ENCODE measurements at regions not wholly inside any gene's neighbourhood (a gene's known extent, or its start where the extent isn't known, plus 50 kb on each side); places are given as distances from the start of the nearest gene placed in this dataset.

DNA sequence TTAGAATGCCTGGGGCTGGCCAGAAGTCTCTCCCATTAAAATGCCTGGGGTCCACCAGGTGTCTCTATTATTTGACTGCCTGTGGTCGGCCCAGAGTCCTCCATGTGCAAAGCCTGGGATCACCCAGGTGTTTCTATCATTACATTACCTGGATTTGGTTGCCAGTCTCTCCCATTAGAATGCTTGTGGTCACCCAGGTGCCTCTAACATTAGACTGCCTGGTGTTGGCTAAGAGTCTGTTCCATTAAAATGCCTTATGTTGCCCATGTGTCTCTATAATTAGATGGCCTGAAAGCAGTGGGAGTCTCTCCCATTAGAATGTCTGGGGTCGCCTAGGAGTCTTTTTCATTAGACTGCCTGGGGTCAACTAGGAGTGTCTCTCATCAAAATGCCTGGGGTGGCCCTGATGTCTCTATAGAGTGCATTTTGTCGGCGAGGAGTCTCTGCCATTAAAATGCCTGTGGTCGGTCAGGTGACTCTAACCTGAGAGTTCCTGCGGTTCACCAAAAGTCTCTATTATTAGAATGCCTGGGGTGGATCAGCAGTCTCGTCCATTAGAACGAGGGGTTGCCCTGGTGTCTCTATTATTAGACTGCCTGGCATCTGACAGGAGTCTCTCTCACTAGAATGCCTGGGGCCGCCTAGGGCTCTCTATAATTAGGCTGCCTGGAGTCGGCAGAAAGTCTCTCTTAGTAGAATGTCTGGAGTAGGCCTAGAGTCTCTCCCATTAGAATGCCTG lies 1540.5 kb downstream of the UQCRFS1 start:
- no peak overlapping the region for H3K27ac ChIP-seq
- ATAC-seq (replicated peaks in 6 of 8): no peak
- no peak overlapping the region for H3K4me3 ChIP-seq
- no peaks in the 10 kb centered on the region for H3K4me1 ChIP-seq (replicated peaks in 1 of 2)
- WGBS, 10 experiments: 0 to 100% (median 61%) methylated on average over 1 to 9 of the region's 10 CpGs; no CpG with 5 or more reads in 4 of the 10 experiments
- in situ Hi-C loops (cut with MboI; ENCODE audit: low pct_unique_long_range_greater_than_20kb in 2 of 9, low sequenced_read_pairs in 9 of 9, unreplicated experiment in 9 of 9): no loop called here

DNA sequence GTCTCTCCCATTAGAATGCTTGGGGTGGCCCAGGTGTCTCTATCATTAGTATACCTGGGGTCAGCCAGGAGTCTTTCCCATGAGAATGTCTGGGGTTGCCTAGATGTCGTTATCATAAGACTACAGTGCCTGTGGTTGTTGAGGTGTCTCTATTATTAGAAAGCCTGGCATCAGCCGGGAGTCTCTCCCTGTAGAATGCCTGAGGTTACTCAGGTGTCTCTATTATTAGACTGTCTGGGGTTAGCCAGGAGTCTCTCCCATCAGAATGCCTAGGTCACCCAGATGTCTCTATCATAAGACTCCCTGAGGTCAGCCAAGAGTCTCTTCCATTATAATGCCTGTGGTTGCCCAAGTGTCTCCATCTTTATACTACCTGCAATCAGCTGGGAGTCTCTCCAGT lies 1541.1 kb downstream of the UQCRFS1 start:
- Histone ChIP-seq H3K27ac (no peak overlapping the region), H3K4me3 (no peak overlapping the region), H3K4me1 (replicated peaks in 1 of 2) (no peaks in the 10 kb centered on the region)
- 0 to 40% (median 19%) methylated on average over 1 to 2 of the region's 2 CpGs; no CpG with 5 or more reads in 6 of the 10 experiments for WGBS, 10 experiments
- ATAC-seq (replicated peaks in 6 of 8): no peak
- in situ Hi-C loops (cut with MboI; ENCODE audit: low pct_unique_long_range_greater_than_20kb in 2 of 9, low sequenced_read_pairs in 9 of 9, unreplicated experiment in 9 of 9): no loop called here

DNA sequence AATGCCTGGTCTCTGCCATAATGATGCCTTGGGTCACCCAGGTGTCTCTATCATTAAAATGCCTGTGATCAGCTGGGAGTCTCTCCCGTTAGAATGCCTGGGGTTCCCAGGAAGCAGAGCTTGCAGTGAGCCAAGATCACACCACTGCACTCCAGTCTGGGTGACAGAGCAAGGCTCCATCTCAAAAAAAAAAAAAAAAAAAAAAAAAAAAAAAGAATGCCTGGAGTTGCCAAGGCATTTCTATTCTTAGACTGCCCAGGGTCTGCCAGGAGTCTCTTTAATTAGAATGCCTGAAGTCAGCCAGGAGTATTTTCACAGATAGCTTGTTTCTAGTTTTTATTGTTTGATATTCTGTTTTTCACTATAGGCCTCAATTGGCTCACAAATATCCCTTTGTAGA lies 1552.5 kb downstream of the UQCRFS1 start:
- WGBS, 10 experiments: 0% methylated on average over 1 of the region's 1 CpG; no CpG with 5 or more reads in 9 of the 10 experiments
- no peak for ATAC-seq (replicated peaks in 6 of 8)
- Histone ChIP-seq H3K27ac (no peak overlapping the region), H3K4me1 (replicated peaks in 1 of 2) (no peaks in the 10 kb centered on the region), H3K4me3 (no peak overlapping the region)
- in situ Hi-C loops (cut with MboI; ENCODE audit: low pct_unique_long_range_greater_than_20kb in 2 of 9, low sequenced_read_pairs in 9 of 9, unreplicated experiment in 9 of 9): no loop called here

DNA sequence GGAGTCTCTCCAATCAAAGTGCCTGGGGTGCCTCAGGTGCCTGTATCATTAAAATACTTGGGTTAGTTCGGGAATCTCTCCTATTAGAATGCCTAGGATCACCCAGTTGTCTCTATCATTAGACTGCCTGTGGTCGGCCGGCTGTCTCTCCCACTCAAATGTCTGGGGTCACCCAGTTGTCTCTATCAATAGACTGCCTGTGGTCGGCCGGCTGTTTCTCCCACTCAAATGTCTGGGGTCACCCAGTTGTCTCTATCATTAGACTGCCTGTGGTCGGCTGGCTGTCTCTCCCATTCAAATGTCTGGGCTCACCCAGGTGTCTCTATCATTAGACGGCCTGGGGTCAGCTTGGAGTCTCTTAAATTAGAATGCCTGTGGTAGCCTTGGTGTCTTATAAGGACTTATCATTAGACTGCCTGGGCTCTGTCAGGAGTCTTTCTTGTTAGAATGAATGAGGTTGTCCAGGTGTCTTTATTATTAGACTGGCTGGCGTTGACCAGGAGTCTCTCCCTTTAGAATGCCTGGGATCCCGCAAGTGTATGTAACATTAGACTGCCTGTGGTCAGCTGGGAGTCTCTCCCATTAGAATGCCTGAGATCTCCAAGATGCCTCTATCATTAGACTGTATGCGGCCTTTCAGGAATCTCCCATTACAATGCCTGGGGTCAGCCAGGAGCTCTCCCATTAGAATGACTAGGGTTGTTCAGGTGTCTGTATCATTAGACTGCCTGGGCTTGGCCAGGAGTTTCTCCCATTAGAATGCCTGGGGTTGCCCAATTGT lies 1555.5 kb downstream of the UQCRFS1 start:
- H3K4me1 ChIP-seq (replicated peaks in 1 of 2): no peaks in the 10 kb centered on the region
- in situ Hi-C loops (cut with MboI; ENCODE audit: low pct_unique_long_range_greater_than_20kb in 2 of 9, low sequenced_read_pairs in 9 of 9, unreplicated experiment in 9 of 9): no loop called here
- no peak for ATAC-seq (replicated peaks in 6 of 8)
- H3K4me3 ChIP-seq: no peak overlapping the region
- 62 to 100% (median 80%) methylated on average over 1 to 5 of the region's 10 CpGs; no CpG with 5 or more reads in 2 of the 10 experiments for WGBS, 10 experiments
- no peak overlapping the region for H3K27ac ChIP-seq

DNA sequence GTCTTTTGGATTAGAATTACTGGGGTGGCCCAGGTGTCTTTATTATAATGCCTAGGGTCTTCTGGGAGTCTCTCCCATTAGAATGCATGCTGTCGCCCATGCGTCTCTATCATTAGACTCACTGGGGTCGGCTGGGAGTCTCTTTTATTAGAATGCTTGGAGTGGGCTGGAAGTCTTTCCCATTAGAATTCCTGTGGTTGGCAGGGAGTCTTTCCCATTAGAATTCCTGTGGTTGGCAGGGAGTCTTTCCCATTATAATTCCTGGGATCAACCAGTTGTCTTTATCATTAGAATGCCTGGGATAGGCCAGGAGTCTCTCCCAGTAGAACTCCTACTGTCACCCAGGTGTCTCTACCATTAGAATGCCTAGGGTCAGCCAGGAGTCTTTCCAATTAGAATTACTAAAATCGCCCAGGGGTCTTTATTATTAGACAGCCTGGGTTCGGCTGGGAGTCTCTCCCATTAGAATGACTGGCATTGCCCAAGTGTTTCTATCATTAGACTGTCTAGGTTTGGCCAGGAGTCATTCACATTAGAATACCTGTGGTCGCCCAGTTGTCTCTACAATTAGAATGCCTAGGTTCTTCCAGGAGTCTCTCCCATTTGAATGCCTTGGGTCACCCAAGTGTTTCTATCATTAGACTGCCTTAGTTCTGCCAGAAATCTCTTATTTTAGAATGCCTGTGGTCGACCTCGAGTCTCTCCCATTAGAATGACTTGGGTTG lies 1558.5 kb downstream of the UQCRFS1 start:
- no peak for ATAC-seq (replicated peaks in 6 of 8)
- in situ Hi-C loops (cut with MboI; ENCODE audit: low pct_unique_long_range_greater_than_20kb in 2 of 9, low sequenced_read_pairs in 9 of 9, unreplicated experiment in 9 of 9): no loop called here
- Histone ChIP-seq H3K4me1 (replicated peaks in 1 of 2) (no peaks in the 10 kb centered on the region), H3K27ac (no peak overlapping the region), H3K4me3 (no peak overlapping the region)
- WGBS, 10 experiments: 0 to 66% (median 39%) methylated on average over 1 to 7 of the region's 8 CpGs; no CpG with 5 or more reads in 1 of the 10 experiments

DNA sequence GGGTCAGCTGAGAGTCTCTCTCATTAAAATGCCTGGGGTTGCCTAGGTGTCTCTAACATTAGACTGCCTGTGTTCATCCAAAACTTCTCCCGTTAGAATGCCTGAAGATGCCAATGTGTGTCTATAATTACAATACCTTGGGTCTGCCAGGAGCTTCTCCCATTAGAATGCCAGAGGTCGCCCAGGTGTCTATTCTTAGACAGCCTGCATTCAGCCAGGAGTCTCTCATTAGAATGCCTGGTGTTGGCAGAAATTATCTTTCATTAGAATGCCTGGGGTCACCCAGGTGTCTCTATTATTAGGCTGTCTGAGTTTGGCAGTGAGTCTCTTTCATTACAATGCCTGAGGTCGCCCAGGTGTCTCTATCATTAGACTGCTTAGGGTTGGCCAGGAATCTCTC lies 1560.2 kb downstream of the UQCRFS1 start:
- no peak for ATAC-seq (replicated peaks in 6 of 8)
- in situ Hi-C loops (cut with MboI; ENCODE audit: low pct_unique_long_range_greater_than_20kb in 2 of 9, low sequenced_read_pairs in 9 of 9, unreplicated experiment in 9 of 9): no loop called here
- 0 to 70% (median 38%) methylated on average over 1 to 3 of the region's 3 CpGs; no CpG with 5 or more reads in 1 of the 10 experiments for WGBS, 10 experiments
- H3K4me1 ChIP-seq (replicated peaks in 1 of 2): no peaks in the 10 kb centered on the region
- H3K27ac ChIP-seq: no peak overlapping the region
- H3K4me3 ChIP-seq: no peak overlapping the region

DNA sequence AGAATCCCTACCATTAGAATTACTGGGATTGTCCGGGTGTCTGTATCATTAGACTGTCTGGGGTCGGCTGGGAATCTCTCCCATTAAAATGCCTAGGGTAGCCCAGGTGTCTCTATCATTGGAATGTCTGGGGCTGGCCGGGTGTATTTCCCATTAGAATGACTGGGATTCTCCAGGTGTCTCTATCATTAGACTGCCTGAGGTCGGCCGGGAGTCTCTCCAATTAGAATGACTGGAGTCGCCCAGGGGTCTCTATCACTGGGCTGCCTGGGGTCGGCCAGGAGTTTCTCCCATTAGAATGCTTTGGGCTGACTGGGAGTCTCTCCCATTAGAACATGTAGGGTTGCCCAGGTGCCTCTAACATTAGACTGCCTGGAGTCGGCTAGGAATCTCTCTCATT lies 1560.7 kb downstream of the UQCRFS1 start:
- no peaks in the 10 kb centered on the region for H3K4me1 ChIP-seq (replicated peaks in 1 of 2)
- no peak overlapping the region for H3K4me3 ChIP-seq
- in situ Hi-C loops (cut with MboI; ENCODE audit: low pct_unique_long_range_greater_than_20kb in 2 of 9, low sequenced_read_pairs in 9 of 9, unreplicated experiment in 9 of 9): no loop called here
- no peak for ATAC-seq (replicated peaks in 6 of 8)
- no peak overlapping the region for H3K27ac ChIP-seq
- WGBS, 10 experiments: 20 to 83% (median 60%) methylated on average over 1 to 8 of the region's 8 CpGs; no CpG with 5 or more reads in 3 of the 10 experiments

DNA sequence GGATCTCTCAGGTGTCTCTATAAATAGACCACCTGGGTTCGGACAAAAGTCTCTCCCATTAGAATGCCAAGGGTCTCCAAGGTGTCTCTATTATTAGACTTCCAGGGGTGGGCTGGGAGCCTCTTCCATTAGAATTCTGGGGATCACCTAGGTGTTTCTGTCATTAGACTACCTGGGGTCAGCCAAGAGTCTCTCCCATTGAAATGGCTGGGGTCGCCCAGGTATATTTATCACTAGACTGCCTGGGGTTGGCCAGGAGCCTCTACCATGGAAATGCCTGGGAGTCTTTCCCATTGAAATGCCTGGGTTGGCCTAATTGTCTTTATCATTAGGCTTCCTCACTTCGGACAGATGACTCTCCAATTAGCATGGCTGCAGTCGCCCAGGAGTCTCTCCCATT lies 1565.5 kb downstream of the UQCRFS1 start:
- H3K27ac ChIP-seq: no peak overlapping the region
- in situ Hi-C loops (cut with MboI; ENCODE audit: low pct_unique_long_range_greater_than_20kb in 2 of 9, low sequenced_read_pairs in 9 of 9, unreplicated experiment in 9 of 9): no loop called here
- 0 to 72% (median 50%) methylated on average over 1 to 4 of the region's 4 CpGs; no CpG with 5 or more reads in 2 of the 10 experiments for WGBS, 10 experiments
- no peaks in the 10 kb centered on the region for H3K4me1 ChIP-seq (replicated peaks in 1 of 2)
- H3K4me3 ChIP-seq: no peak overlapping the region
- ATAC-seq (replicated peaks in 6 of 8): no peak

DNA sequence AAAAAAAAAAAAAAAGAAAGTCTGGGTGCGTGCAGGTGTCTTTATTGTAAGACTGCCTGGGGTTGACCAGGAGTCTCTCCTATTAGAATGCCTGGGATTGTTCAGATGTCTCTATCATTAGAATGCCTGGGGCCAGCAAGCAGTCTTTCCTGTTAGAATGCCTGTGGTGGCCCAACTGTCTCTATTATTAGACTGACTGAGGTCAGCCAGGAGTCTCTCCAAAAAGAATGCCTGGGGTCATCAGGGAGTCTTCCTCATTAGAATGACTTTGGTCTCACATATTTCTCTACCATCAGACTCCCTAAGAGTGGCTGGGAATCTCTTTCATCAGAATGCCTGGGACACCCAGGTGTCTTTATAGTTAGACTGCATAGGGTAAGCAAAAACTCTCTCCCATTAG lies 1577.5 kb downstream of the UQCRFS1 start:
- no peak overlapping the region for H3K4me3 ChIP-seq
- in situ Hi-C loops (cut with MboI; ENCODE audit: low pct_unique_long_range_greater_than_20kb in 2 of 9, low sequenced_read_pairs in 9 of 9, unreplicated experiment in 9 of 9): no loop called here
- ATAC-seq (replicated peaks in 6 of 8): no peak
- no peaks in the 10 kb centered on the region for H3K4me1 ChIP-seq (replicated peaks in 1 of 2)
- H3K27ac ChIP-seq: no peak overlapping the region
- WGBS, 10 experiments: 0% methylated on average over 1 of the region's 1 CpG; no CpG with 5 or more reads in 9 of the 10 experiments

DNA sequence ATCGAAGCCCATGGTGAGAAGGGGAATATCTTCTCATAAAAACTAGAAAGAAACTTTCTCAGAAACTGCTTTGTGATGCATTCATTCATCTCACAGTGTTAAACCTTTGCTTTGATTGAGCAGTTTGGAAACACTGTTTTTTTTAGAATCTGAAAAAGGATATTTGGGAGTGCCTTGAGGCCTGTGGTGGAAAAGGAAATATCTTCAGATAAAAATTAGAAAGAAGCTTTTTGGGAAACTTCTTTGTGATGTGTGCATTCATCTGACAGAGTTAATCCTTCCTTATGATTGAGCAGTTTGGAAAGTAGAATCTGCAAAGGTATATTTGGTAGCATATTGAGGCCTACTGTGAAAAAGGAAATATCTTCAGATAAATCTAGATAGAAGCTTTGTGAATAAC lies 1594.9 kb downstream of the UQCRFS1 start:
- in situ Hi-C loops (cut with MboI; ENCODE audit: low pct_unique_long_range_greater_than_20kb in 2 of 9, low sequenced_read_pairs in 9 of 9, unreplicated experiment in 9 of 9): no loop called here
- WGBS, 10 experiments: 11 to 83% (median 36%) methylated on average over 1 of the region's 1 CpG; no CpG with 5 or more reads in 1 of the 10 experiments
- ATAC-seq (replicated peaks in 6 of 8): no peak

DNA sequence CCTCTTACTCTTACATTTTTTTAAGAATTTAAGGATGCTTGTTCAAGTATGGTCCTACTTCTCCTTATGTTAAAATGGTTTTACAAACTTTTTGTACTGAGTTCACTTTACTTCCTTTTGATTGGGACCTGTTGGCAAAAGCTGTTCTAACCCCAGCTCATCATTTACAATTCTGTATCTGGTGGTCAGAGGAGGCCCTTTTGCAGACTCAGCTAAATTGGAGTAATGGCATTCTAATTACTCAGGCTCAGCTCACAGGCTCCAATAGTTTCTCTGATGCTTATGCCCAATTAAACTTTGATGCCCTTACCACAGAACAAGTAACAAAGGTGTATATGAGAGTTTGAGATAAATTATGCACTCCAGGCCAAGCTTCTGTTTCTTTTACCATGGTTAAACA lies 1632.0 kb downstream of the UQCRFS1 start:
- H3K4me3 ChIP-seq: no peak overlapping the region
- no peak overlapping the region for H3K27ac ChIP-seq
- in situ Hi-C loops (cut with MboI; ENCODE audit: low pct_unique_long_range_greater_than_20kb in 2 of 9, low sequenced_read_pairs in 9 of 9, unreplicated experiment in 9 of 9): no loop called here
- no peak for ATAC-seq (replicated peaks in 6 of 8)
- H3K4me1 ChIP-seq (replicated peaks in 1 of 2): no peaks in the 10 kb centered on the region

More for the DNA sequence above, 1594.9 kb downstream of the UQCRFS1 start:
- Histone ChIP-seq H3K4me1 (replicated peaks in 1 of 2) (no peaks in the 10 kb centered on the region), H3K27ac (no peak overlapping the region), H3K4me3 (no peak overlapping the region)

Data from motor neuron (in vitro differentiated cells).